ENCODE measurements at regions not wholly inside any gene's neighbourhood (a gene's known extent, or its start where the extent isn't known, plus 50 kb on each side); places are given as distances from the start of the nearest gene placed in this dataset.

- DNase-seq (ENCODE audit: low spot score) (no peak), ATAC-seq (no peak)
- Histone ChIP-seq H3K9me2 (ENCODE audit: insufficient read depth) (no peaks in the 10 kb centered on the region), H3K4me1 (ENCODE audit: insufficient read depth) (no peaks in the 10 kb centered on the region), H3K4me3 (no peak overlapping the region), H4K20me1 (replicated peaks; ENCODE audit: insufficient read depth) (no peaks in the 10 kb centered on the region), H2AFZ (no peak overlapping the region), H3K4me2 (no peak overlapping the region), H3F3A (replicated peaks; ENCODE audit: low read depth) (no peaks in the 10 kb centered on the region), H3K36me3 (ENCODE audit: insufficient read depth) (no peaks in the 10 kb centered on the region), H3K27me3 (ENCODE audit: insufficient read depth) (no peaks in the 10 kb centered on the region), H3K79me2 (replicated peaks; ENCODE audit: insufficient read depth) (no peaks in the 10 kb centered on the region), H3K27ac (ENCODE audit: low read depth) (no peak overlapping the region)
- Mint-ChIP-seq H3K27me3 (ENCODE audit: insufficient read depth, low read depth, poor library complexity) (peaks cover 22% of the 10 kb centered on the region), H3K4me1 (no peaks in the 10 kb centered on the region), H3K27ac (no peak overlapping the region), H3K4me3 (no peak overlapping the region), H3K9me3 (peaks cover 74% of the 10 kb centered on the region), H3K36me3 (ENCODE audit: low read depth) (peaks cover 39% of the 10 kb centered on the region)
- TF ChIP-seq POLR2AphosphoS5 (IDR thresholded peaks at IDR 0.05; ENCODE audit: low read depth): no peak
- TF ChIP-seq STAT1 (IDR thresholded peaks at IDR 0.05; ENCODE audit: unreplicated experiment): no peak
- TF ChIP-seq EZH2 (IDR thresholded peaks at IDR 0.05; ENCODE audit: low read depth, unreplicated experiment): no peak
- TF ChIP-seq ZNF114 (CRISPR knock-in tag; IDR thresholded peaks at IDR 0.05): no peak
- TF ChIP-seq ZNF331 (CRISPR knock-in tag; IDR thresholded peaks at IDR 0.05; ENCODE audit: low read depth): no peak
- no peak for TF ChIP-seq REST (IDR thresholded peaks at IDR 0.05; ENCODE audit: unreplicated experiment)
- no peak for TF ChIP-seq CREB1 (CRISPR knock-in tag; IDR thresholded peaks at IDR 0.05; ENCODE audit: low read depth)
- no peak for TF ChIP-seq ZNF462 (CRISPR knock-in tag; IDR thresholded peaks at IDR 0.05)
- no peak for TF ChIP-seq EZH2phosphoT487 (IDR thresholded peaks at IDR 0.05; ENCODE audit: unreplicated experiment)
- no peak for TF ChIP-seq JUNB (IDR thresholded peaks at IDR 0.05; ENCODE audit: unreplicated experiment)
- no peak for TF ChIP-seq ETS1 (IDR thresholded peaks at IDR 0.05)
- TF ChIP-seq CTCF (conservative IDR thresholded peaks at IDR 0.05; ENCODE audit: low read depth in 2 of 2): no peak
- TF ChIP-seq NANOG (IDR thresholded peaks at IDR 0.05; ENCODE audit: borderline replicate concordance): no peak
These were observed 219.7 kb downstream of the TMEM121 start for GRCh38 chr14:105746124-105746514.
